PC-9 (cell line): ENCODE measurements at regions not wholly inside any gene's neighbourhood (a gene's known extent, or its start where the extent isn't known, plus 50 kb on each side); places are given as distances from the start of the nearest gene placed in this dataset.

Source experiments
- EZH2 ChIP-seq: fragments of 200-600 bp; sonication (generic); IDR thresholded peaks from 2 replicates; pipeline ENCODE4 v1.8.0; 2017; ENCODE audit warnings: antibody characterized with exemption, low read depth
- TF ChIP-seq, protein P1 (sequence below): fragments of 200-600 bp; sonication (generic); conservative IDR thresholded peaks from 2 replicates; pipeline ENCODE4 v1.6.1; 2017; ENCODE audit warnings: mixed run types, antibody characterized with exemption, mild to moderate bottlenecking, moderate library complexity

DNA sequence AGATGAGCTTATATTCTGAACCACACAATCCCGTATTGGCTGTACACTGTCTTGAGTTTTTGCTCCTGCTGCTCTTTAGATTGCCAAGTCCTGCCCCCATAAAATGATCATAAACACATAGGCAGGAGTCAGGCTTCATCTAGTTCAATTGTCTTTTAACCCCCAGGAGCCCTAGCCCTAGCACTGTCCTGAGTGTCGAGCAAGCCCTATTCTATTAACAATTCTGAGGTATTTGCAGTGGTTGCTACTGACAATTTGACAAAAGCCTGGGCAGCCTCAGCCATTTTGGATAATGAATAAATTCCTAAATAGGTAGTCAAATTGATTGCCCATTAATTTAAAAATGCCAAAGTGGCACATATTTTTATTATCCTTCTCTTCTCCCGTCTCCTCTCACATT lies 257.2 kb downstream of the YTHDC2 start:
- TF ChIP-seq, protein P1, sequence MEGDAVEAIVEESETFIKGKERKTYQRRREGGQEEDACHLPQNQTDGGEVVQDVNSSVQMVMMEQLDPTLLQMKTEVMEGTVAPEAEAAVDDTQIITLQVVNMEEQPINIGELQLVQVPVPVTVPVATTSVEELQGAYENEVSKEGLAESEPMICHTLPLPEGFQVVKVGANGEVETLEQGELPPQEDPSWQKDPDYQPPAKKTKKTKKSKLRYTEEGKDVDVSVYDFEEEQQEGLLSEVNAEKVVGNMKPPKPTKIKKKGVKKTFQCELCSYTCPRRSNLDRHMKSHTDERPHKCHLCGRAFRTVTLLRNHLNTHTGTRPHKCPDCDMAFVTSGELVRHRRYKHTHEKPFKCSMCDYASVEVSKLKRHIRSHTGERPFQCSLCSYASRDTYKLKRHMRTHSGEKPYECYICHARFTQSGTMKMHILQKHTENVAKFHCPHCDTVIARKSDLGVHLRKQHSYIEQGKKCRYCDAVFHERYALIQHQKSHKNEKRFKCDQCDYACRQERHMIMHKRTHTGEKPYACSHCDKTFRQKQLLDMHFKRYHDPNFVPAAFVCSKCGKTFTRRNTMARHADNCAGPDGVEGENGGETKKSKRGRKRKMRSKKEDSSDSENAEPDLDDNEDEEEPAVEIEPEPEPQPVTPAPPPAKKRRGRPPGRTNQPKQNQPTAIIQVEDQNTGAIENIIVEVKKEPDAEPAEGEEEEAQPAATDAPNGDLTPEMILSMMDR, result no peak
- TF ChIP-seq EZH2, result no peak
